Caco-2 (cell line): ENCODE measurements at regions not wholly inside any gene's neighbourhood (a gene's known extent, or its start where the extent isn't known, plus 50 kb on each side); places are given as distances from the start of the nearest gene placed in this dataset.

Experiments
- BruUV-seq: library from RNA; stranded (reverse); fragments of 400-500 nt; replicated peaks from 2 replicates; lab custom pipeline; 2021; lab: Mats Ljungman, UMichigan
- CTCF ChIA-PET: fragments of 300-600 bp; sonication (Branson Sonifier 250); formaldehyde crosslinking; loops from one replicate; lab custom pipeline; 2022; ENCODE audit warnings: antibody characterized with exemption; lab: Charles Lee
- POLR2A ChIA-PET: fragments of 300-600 bp; sonication (Branson Sonifier 250); formaldehyde crosslinking; loops from one replicate; lab custom pipeline; 2022; ENCODE audit warnings: antibody characterized with exemption; lab: Charles Lee
- DNase-seq, 2 experiments: peaks; one replicate each; pipeline versions ENCODE4 v3.0.0 to v3.0.0-alpha.2; 2020 to 2022
- H3K27me3 ChIP-seq: replicated peaks from 2 replicates; pipeline ENCODE4 v1.6.0; 2011; ENCODE audit warnings: low read length; ENCODE audit not compliant: control insufficient read depth, insufficient read depth
- H3K36me3 ChIP-seq: 2 replicates; pipeline ENCODE4 v1.5.1; 2011; ENCODE audit warnings: low read length; ENCODE audit not compliant: control insufficient read depth, insufficient read depth
- H3K4me1 ChIP-seq: fragments of 250-450 bp; sonication (Bioruptor Pico); 2 replicates; pipeline ENCODE4 v1.5.1; 2020; ENCODE audit warnings: mild to moderate bottlenecking
- H3K4me3 ChIP-seq: 2 replicates; pipeline ENCODE4 v1.5.1; 2011; ENCODE audit warnings: low read depth, mild to moderate bottlenecking, control low read depth, low read length
- H3K9me3 ChIP-seq: fragments of 250-450 bp; sonication (Bioruptor Pico); 2 replicates; pipeline ENCODE4 v1.5.1; 2020; ENCODE audit warnings: mild to moderate bottlenecking, moderate library complexity
- H3K27ac Mint-ChIP-seq: one replicate; pipeline ENCODE4 v1.8.0; 2022; ENCODE audit warnings: mixed read lengths; ENCODE audit not compliant: unreplicated experiment
- H3K27me3 Mint-ChIP-seq: one replicate; pipeline ENCODE4 v1.8.0; 2022; ENCODE audit warnings: mixed read lengths; ENCODE audit not compliant: insufficient read depth, unreplicated experiment
- H3K36me3 Mint-ChIP-seq: one replicate; pipeline ENCODE4 v1.8.0; 2022; ENCODE audit warnings: mild to moderate bottlenecking, mixed read lengths; ENCODE audit not compliant: insufficient read depth, unreplicated experiment
- H3K4me1 Mint-ChIP-seq: one replicate; pipeline ENCODE4 v1.8.0; 2022; ENCODE audit warnings: low read depth, mixed read lengths; ENCODE audit not compliant: unreplicated experiment
- H3K4me3 Mint-ChIP-seq: one replicate; pipeline ENCODE4 v1.8.0; 2022; ENCODE audit warnings: mild to moderate bottlenecking, moderate library complexity, mixed read lengths; ENCODE audit not compliant: unreplicated experiment
- H3K9me3 Mint-ChIP-seq: one replicate; pipeline ENCODE4 v1.8.0; 2022; ENCODE audit warnings: mixed read lengths; ENCODE audit not compliant: unreplicated experiment
- intact Hi-C: fragments of 100-400 bp; cut with micrococcal nuclease; formaldehyde crosslinking; loops from one replicate; pipeline ENCODE4 v1.10.0; 2022; ENCODE audit not compliant: unreplicated experiment
- TF ChIP-seq, protein P1 (sequence below), 2 experiments: fragments of 200-600 bp in 1 of 2; IDR thresholded peaks; 1 replicate in 1 of 2; 2 replicates in 1 of 2; pipeline versions ENCODE4 v1.5.1 to v1.8.0; 2011 to 2022; ENCODE audit warnings: antibody characterized with exemption in 1 of 2, control low read depth in 1 of 2, inconsistent platforms in 1 of 2, low read depth in 1 of 2, low read length in 1 of 2, mild to moderate bottlenecking in 1 of 2, moderate library complexity in 1 of 2; ENCODE audit not compliant: insufficient read depth in 1 of 2, severe bottlenecking in 1 of 2, unreplicated experiment in 1 of 2

DNA sequence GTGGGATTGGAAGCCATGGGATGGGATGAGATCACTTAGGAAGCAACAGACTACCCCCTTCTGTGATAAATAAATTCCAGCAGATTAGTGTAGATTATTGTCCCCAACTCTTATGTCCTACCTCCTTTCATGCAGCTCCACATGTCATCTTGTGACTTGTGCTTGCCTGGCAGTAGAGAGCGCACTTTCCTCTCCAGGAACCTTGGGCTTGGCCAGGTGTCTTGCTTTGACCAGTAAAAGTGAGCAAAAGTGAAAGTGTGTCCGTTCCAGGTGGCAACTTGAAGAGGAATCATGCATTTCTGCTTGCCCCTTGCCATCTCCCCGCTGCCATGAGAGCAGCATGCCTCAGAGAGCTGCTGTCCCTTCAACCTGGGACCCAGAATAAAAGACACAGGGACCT lies 122.9 kb upstream of the ERG start:
- Histone ChIP-seq H3K9me3 (no peaks in the 10 kb centered on the region), H3K27me3 (no peaks in the 10 kb centered on the region), H3K4me1 (no peaks in the 10 kb centered on the region), H3K36me3 (no peaks in the 10 kb centered on the region), H3K4me3 (no peak overlapping the region)
- ChIA-PET POLR2A (no interaction called here), CTCF (no interaction called here)
- H3K4me1 Mint-ChIP-seq = no peaks in the 10 kb centered on the region
- intact Hi-C loops = no loop called here
- H3K27me3 Mint-ChIP-seq = peaks cover under 1% of the 10 kb centered on the region
- TF ChIP-seq, protein P1, sequence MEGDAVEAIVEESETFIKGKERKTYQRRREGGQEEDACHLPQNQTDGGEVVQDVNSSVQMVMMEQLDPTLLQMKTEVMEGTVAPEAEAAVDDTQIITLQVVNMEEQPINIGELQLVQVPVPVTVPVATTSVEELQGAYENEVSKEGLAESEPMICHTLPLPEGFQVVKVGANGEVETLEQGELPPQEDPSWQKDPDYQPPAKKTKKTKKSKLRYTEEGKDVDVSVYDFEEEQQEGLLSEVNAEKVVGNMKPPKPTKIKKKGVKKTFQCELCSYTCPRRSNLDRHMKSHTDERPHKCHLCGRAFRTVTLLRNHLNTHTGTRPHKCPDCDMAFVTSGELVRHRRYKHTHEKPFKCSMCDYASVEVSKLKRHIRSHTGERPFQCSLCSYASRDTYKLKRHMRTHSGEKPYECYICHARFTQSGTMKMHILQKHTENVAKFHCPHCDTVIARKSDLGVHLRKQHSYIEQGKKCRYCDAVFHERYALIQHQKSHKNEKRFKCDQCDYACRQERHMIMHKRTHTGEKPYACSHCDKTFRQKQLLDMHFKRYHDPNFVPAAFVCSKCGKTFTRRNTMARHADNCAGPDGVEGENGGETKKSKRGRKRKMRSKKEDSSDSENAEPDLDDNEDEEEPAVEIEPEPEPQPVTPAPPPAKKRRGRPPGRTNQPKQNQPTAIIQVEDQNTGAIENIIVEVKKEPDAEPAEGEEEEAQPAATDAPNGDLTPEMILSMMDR (IDR thresholded peaks at IDR 0.05; ENCODE audit: insufficient read depth in 1 of 2, low read depth in 1 of 2, low read length in 1 of 2, severe bottlenecking in 1 of 2, unreplicated experiment in 1 of 2) = no peak
- no peaks in the 10 kb centered on the region for H3K9me3 Mint-ChIP-seq
- no peak for DNase-seq
- BruUV-seq = no TSS peak
- H3K27ac Mint-ChIP-seq = no peak overlapping the region
- no peak overlapping the region for H3K4me3 Mint-ChIP-seq
- H3K36me3 Mint-ChIP-seq = no peaks in the 10 kb centered on the region

DNA sequence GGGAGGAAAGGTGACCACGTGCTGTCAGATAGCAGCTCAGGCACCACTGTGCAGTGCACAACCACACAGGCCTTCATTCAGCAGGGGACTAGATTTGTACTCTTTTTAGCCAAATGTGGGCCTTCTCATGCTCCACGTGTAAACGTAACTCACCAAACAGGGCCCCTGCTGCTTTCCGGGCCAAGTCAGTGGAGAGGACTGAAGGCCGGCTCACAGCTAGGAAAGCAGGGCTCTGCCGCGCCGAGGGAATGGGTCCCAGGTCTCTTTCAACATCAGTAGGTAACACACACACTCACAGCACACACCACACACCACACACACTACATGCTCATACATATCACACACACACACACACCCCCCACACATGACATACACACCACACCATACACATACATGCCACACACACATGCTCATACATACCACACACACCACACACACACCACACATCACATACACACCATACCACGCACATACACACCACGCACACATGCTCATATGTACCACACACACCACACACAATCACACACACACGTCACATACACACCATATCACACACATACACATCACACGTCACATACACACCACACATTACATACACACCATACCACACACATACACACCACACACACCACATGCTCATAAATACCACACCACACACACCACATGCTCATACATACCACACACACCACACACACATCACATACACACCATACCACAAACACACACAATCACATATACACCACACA lies 124.0 kb upstream of the ERG start:
- Histone ChIP-seq H3K4me1 (no peaks in the 10 kb centered on the region), H3K9me3 (no peaks in the 10 kb centered on the region), H3K36me3 (no peaks in the 10 kb centered on the region), H3K4me3 (no peak overlapping the region), H3K27me3 (no peaks in the 10 kb centered on the region)
- DNase-seq = no peak
- POLR2A ChIA-PET = no interaction called here
- no peak overlapping the region for H3K27ac Mint-ChIP-seq
- intact Hi-C loops = no loop called here
- H3K4me3 Mint-ChIP-seq = no peak overlapping the region
- no peaks in the 10 kb centered on the region for H3K4me1 Mint-ChIP-seq
- H3K36me3 Mint-ChIP-seq = no peaks in the 10 kb centered on the region
- H3K9me3 Mint-ChIP-seq = no peaks in the 10 kb centered on the region
- BruUV-seq = no TSS peak
- H3K27me3 Mint-ChIP-seq = no peaks in the 10 kb centered on the region
- TF ChIP-seq, protein P1 (IDR thresholded peaks at IDR 0.05; ENCODE audit: insufficient read depth in 1 of 2, low read depth in 1 of 2, low read length in 1 of 2, severe bottlenecking in 1 of 2, unreplicated experiment in 1 of 2) = no peak
- CTCF ChIA-PET = no interaction called here

GRCh38 chr21:38622827-38623209 lies 124.5 kb upstream of the ERG start:
- Mint-ChIP-seq H3K9me3 (no peaks in the 10 kb centered on the region), H3K4me1 (no peaks in the 10 kb centered on the region), H3K36me3 (no peaks in the 10 kb centered on the region), H3K27ac (no peak overlapping the region), H3K27me3 (no peaks in the 10 kb centered on the region), H3K4me3 (no peak overlapping the region)
- CTCF ChIA-PET = no interaction called here
- no peak for DNase-seq
- Histone ChIP-seq H3K4me1 (no peaks in the 10 kb centered on the region), H3K9me3 (no peaks in the 10 kb centered on the region), H3K36me3 (no peaks in the 10 kb centered on the region), H3K4me3 (no peak overlapping the region), H3K27me3 (no peaks in the 10 kb centered on the region)
- intact Hi-C loops = no loop called here
- no TSS peak for BruUV-seq
- POLR2A ChIA-PET = no interaction called here
- TF ChIP-seq, protein P1 (IDR thresholded peaks at IDR 0.05; ENCODE audit: insufficient read depth in 1 of 2, low read depth in 1 of 2, low read length in 1 of 2, severe bottlenecking in 1 of 2, unreplicated experiment in 1 of 2) = no peak
